Natural killer cell (primary cell): ENCODE measurements at regions not wholly inside any gene's neighbourhood (a gene's known extent, or its start where the extent isn't known, plus 50 kb on each side); places are given as distances from the start of the nearest gene placed in this dataset.

ENCODE experiments used
- ATAC-seq, 3 donors: fragments of 150-1000 bp in 2 of 3; fragments of 200-7000 bp in 1 of 3; cut with Tn5 transposase; 1 replicate in 1 of 3; 2 replicates in 2 of 3; pipeline ENCODE4 v1.10.0; 2021; ENCODE audit warnings: mild to moderate bottlenecking in 2 of 3, moderate library complexity in 2 of 3
- DNase-seq, 2 donors: peaks; one replicate each; pipeline versions ENCODE4 v3.0.0 to v3.0.0-alpha.2; 2013 to 2021; ENCODE audit warnings: mixed read lengths in 1 of 2
- H3K27ac ChIP-seq: one replicate; pipeline ENCODE4 v1.5.1; 2013; ENCODE audit warnings: mild to moderate bottlenecking, low read length
- H3K27me3 ChIP-seq: one replicate; pipeline ENCODE4 v1.6.1; 2013; ENCODE audit warnings: low read length; ENCODE audit not compliant: control insufficient read depth, insufficient read depth
- H3K36me3 ChIP-seq: one replicate; pipeline ENCODE4 v1.6.1; 2013; ENCODE audit warnings: low read length; ENCODE audit not compliant: control insufficient read depth, insufficient read depth
- H3K4me1 ChIP-seq: one replicate; pipeline ENCODE4 v1.6.1; 2013; ENCODE audit warnings: low read length; ENCODE audit not compliant: control insufficient read depth, insufficient read depth
- H3K4me3 ChIP-seq: one replicate; pipeline ENCODE4 v1.5.1; 2013; ENCODE audit warnings: low read length
- H3K9me3 ChIP-seq: one replicate; pipeline ENCODE4 v1.6.1; 2013; ENCODE audit warnings: low read length; ENCODE audit not compliant: control insufficient read depth, insufficient read depth
- H3K27ac Mint-ChIP-seq, 2 donors: one replicate each; pipeline ENCODE4 v1.8.0; 2022; ENCODE audit warnings: mild to moderate bottlenecking in 2 of 2, mixed read lengths in 2 of 2, moderate library complexity in 1 of 2
- H3K27me3 Mint-ChIP-seq, 2 donors: one replicate each; pipeline ENCODE4 v1.8.0; 2022; ENCODE audit warnings: low read depth in 2 of 2, mixed read lengths in 2 of 2
- H3K36me3 Mint-ChIP-seq: one replicate; pipeline ENCODE4 v1.8.0; 2022; ENCODE audit warnings: mixed read lengths
- H3K4me1 Mint-ChIP-seq, 2 donors: one replicate each; pipeline ENCODE4 v1.8.0; 2022; ENCODE audit warnings: mixed read lengths in 2 of 2
- H3K4me3 Mint-ChIP-seq: one replicate; pipeline ENCODE4 v1.8.0; 2022; ENCODE audit warnings: mild to moderate bottlenecking, moderate library complexity, mixed read lengths
- H3K9me3 Mint-ChIP-seq, 2 donors: one replicate each; pipeline ENCODE4 v1.8.0; 2022; ENCODE audit warnings: mixed read lengths in 2 of 2
- CTCF ChIP-seq: fragments of 200-600 bp; IDR thresholded peaks from one replicate; pipeline ENCODE4 v1.8.0; 2022; ENCODE audit warnings: antibody characterized with exemption
- WGBS: methylation state at CpG from one replicate; pipeline ENCODE4 v1.1.7; 2013; ENCODE audit warnings: missing lambda C conversion rate; ENCODE audit not compliant: insufficient coverage; 5-methylcytosine and 5-hydroxymethylcytosine counted together
- intact Hi-C: fragments of 100-400 bp; cut with micrococcal nuclease; formaldehyde crosslinking; loops from one replicate; pipeline ENCODE4 v1.14.2; 2022

GRCh38 chr12:48266826-48267225, 63.7 kb upstream of the OR10AD1 start:
- Histone ChIP-seq H3K4me3 (no peak overlapping the region), H3K27ac (no peak overlapping the region), H3K4me1 (no peaks in the 10 kb centered on the region), H3K9me3 (no peaks in the 10 kb centered on the region), H3K27me3 (peaks cover 3% of the 10 kb centered on the region), H3K36me3 (no peaks in the 10 kb centered on the region)
- Mint-ChIP-seq H3K36me3 (no peaks in the 10 kb centered on the region), H3K27ac (no peak overlapping the region), H3K4me1 (peaks cover 0 to 3% of the 10 kb centered on the region in 2 donors), H3K4me3 (no peak overlapping the region), H3K27me3 (peaks cover 20 to 37% of the 10 kb centered on the region in 2 donors), H3K9me3 (no peaks in the 10 kb centered on the region)
- ATAC-seq (no peak), DNase-seq (no peak)
- intact Hi-C loops = no loop called here
- no peak for TF ChIP-seq CTCF
- no CpG with 5 or more reads among the region's 1 CpG for WGBS

- H3K9me3 Mint-ChIP-seq = no peaks in the 10 kb centered on the region
- peaks cover 0 to 5% of the 10 kb centered on the region in 2 donors for H3K4me1 Mint-ChIP-seq
- Histone ChIP-seq H3K4me3 (no peak overlapping the region), H3K27me3 (peaks cover 3% of the 10 kb centered on the region), H3K36me3 (no peaks in the 10 kb centered on the region), H3K9me3 (no peaks in the 10 kb centered on the region), H3K4me1 (no peaks in the 10 kb centered on the region), H3K27ac (no peak overlapping the region)
- intact Hi-C loops = no loop called here
- DNase-seq (no peak), ATAC-seq (no peak)
- TF ChIP-seq CTCF = no peak
- no peaks in the 10 kb centered on the region for H3K36me3 Mint-ChIP-seq
- H3K27ac Mint-ChIP-seq = no peak overlapping the region
- no peak overlapping the region for H3K4me3 Mint-ChIP-seq
- H3K27me3 Mint-ChIP-seq = peaks cover 17 to 37% of the 10 kb centered on the region in 2 donors
Measured at GRCh38 chr12:48265777-48266176, 62.7 kb upstream of the OR10AD1 start.

- no peak overlapping the region for H3K27ac ChIP-seq
- intact Hi-C loops = no loop called here
- no CpG with 5 or more reads among the region's 1 CpG for WGBS
- H3K4me1 ChIP-seq = no peaks in the 10 kb centered on the region
- Mint-ChIP-seq H3K27ac (no peak overlapping the region), H3K27me3 (peaks cover 14 to 37% of the 10 kb centered on the region in 2 donors), H3K9me3 (no peaks in the 10 kb centered on the region), H3K4me1 (peaks cover 0 to 5% of the 10 kb centered on the region in 2 donors), H3K36me3 (no peaks in the 10 kb centered on the region), H3K4me3 (no peak overlapping the region)
- H3K36me3 ChIP-seq = no peaks in the 10 kb centered on the region
- no peaks in the 10 kb centered on the region for H3K27me3 ChIP-seq
- DNase-seq = no peak
- no peak for TF ChIP-seq CTCF
- H3K9me3 ChIP-seq = no peaks in the 10 kb centered on the region
- no peak overlapping the region for H3K4me3 ChIP-seq
- no peak for ATAC-seq
Measured at GRCh38 chr12:48263617-48264016, 60.5 kb upstream of the OR10AD1 start.

- Mint-ChIP-seq H3K4me1 (peaks cover 0 to 5% of the 10 kb centered on the region in 2 donors), H3K4me3 (no peak overlapping the region), H3K36me3 (no peaks in the 10 kb centered on the region), H3K27me3 (peaks cover 15 to 35% of the 10 kb centered on the region in 2 donors), H3K27ac (no peak overlapping the region), H3K9me3 (no peaks in the 10 kb centered on the region)
- no peaks in the 10 kb centered on the region for H3K4me1 ChIP-seq
- H3K27me3 ChIP-seq = no peaks in the 10 kb centered on the region
- no peak for ATAC-seq
- no peak for TF ChIP-seq CTCF
- no peaks in the 10 kb centered on the region for H3K36me3 ChIP-seq
- no peak overlapping the region for H3K4me3 ChIP-seq
- no peak overlapping the region for H3K27ac ChIP-seq
- DNase-seq = no peak
- intact Hi-C loops = loop anchor here (2.0 kb wide), 1 partner anchor 77 kb away; no protein-coding TSS in a partner anchor
- no peaks in the 10 kb centered on the region for H3K9me3 ChIP-seq
- WGBS = 83% methylated on average over 1 of the region's 2 CpGs
Measured at GRCh38 chr12:48261773-48262172, 58.7 kb upstream of the OR10AD1 start.
